ENCODE measurements at regions not wholly inside any gene's neighbourhood (a gene's known extent, or its start where the extent isn't known, plus 50 kb on each side); places are given as distances from the start of the nearest gene placed in this dataset.

DNA sequence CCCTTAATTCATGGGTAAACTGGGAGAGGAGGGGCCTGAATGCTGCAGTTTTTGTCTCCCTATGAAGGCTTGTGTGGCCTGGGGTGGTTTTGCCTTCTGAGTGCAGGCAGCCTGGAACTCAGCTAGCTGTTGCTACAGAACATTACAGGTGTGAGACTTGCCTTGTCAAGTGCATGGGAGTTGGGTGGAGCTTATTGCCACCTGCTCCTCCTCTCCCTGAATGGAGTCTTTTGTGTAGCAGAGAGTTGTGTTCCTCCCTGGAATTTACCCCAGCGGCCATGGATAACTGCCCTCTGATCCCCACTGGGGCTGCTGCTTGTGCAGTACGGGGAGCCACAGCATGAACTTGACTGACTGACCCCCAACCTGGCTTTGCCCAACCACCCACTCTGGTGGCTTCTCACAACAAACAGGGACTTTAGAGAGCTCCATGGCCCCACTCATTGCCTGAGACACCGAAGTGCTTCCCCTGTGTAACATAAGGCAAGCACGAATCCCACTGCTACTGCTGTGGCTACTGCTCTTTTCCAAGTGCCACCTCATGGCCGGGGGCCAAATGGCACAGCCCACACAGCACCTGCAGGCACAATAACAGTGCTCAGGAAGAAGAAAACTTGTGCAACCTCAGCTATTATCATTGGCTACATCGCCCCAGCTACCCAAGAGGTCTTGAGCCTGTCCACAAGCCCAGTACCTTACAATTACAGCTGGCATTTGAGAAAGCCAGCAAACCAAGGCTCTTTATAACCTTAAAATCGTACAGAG lies 942.9 kb downstream of the CDH18 start:
- no peak for TF ChIP-seq CTCF (IDR thresholded peaks at IDR 0.05)
- TF ChIP-seq POLR2A (IDR thresholded peaks at IDR 0.05) = no peak

All from breast epithelium (tissue), 3 donors.